22Rv1 (cell line): ENCODE measurements at regions not wholly inside any gene's neighbourhood (a gene's known extent, or its start where the extent isn't known, plus 50 kb on each side); places are given as distances from the start of the nearest gene placed in this dataset.
A peak's percentile ranks its signal among the peaks of the same experiment; 100 is the strongest.
"Not testable (repeated sequence)": the region's sequence is repeated elsewhere in the genome, so short reads cannot be mapped to it uniquely, and the experiment has no call there.

ENCODE experiments used
- H3K27ac ChIP-seq: fragments of 450-650 bp; 2 replicates; pipeline ENCODE4 v1.5.1; 2017
- CTCF ChIP-seq: fragments of 450-650 bp; IDR thresholded peaks from 2 replicates; pipeline ENCODE4 v1.5.1; 2017; ENCODE audit warnings: mild to moderate bottlenecking
- ZFX ChIP-seq: fragments of 450-650 bp; IDR thresholded peaks from 2 replicates; pipeline ENCODE4 v1.6.1; 2017; ENCODE audit warnings: antibody characterized with exemption, borderline replicate concordance

DNA sequence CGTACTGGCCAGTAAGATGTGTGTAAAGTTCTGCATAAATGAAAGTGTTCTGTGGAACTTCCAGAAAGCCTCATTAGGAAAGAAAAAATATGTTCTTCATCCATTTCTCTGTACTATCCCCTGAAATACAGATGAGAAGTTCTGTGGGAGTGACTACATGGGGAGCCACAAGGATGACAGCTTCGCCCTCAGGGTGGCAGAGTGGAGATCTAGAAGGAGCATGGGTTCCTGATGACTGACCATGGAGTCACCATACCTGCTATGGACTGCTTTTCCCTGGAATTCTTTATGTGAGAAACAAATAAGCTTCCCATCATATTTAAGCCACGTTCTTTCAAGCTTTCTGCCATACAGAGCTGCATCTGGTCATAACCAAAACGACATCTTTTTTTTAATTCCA, 113.9 kb upstream of the RGS1 start:
- TF ChIP-seq ZFX (no peak), CTCF (no peak)
- no peak overlapping the region for H3K27ac ChIP-seq

DNA sequence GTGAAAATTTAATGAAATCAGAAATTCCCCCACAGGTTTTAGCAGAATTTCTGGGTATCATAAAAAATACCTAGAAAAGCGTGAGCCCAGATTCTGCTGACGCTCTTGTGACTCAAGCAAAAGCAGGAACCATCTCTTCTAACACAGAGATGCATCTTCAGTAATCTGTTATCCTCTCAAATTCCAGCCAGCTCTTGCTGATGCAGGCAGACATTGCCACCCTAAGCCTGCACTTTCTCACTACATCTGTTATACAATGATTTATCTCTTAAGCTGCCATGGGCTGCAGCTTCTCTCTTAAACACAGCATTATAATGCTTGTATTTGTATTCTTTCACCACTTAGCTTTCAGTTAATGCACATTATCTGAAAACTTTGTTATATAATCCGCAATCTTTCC, 113.0 kb upstream of the RGS1 start:
- no peak for TF ChIP-seq ZFX
- no peak for TF ChIP-seq CTCF

GRCh38 chr1:192463661-192464060, 111.9 kb upstream of the RGS1 start:
- no peak overlapping the region for H3K27ac ChIP-seq
- TF ChIP-seq ZFX (no peak), CTCF (no peak)

More for the DNA sequence above, 113.0 kb upstream of the RGS1 start:
- H3K27ac ChIP-seq, result no peak overlapping the region

DNA sequence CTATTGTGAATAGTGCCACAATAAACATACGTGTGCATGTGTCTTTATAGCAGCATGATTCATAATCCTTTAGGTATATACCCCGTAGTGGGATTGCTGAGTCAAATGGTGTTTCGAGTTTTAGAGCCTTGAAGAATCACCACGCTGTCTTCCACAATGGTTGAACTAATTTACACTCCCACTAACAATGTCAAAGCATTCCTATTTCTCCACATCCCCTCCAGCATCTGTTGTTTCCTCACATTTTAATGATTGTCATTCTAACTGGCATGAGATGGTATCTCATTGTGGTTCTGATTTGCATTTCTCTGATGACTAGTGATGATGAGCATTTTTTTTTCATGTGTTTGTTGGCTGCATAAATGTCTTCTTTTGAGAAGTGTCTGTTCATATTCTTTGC, 110.4 kb upstream of the RGS1 start:
- H3K27ac ChIP-seq, result not testable (repeated sequence)

DNA sequence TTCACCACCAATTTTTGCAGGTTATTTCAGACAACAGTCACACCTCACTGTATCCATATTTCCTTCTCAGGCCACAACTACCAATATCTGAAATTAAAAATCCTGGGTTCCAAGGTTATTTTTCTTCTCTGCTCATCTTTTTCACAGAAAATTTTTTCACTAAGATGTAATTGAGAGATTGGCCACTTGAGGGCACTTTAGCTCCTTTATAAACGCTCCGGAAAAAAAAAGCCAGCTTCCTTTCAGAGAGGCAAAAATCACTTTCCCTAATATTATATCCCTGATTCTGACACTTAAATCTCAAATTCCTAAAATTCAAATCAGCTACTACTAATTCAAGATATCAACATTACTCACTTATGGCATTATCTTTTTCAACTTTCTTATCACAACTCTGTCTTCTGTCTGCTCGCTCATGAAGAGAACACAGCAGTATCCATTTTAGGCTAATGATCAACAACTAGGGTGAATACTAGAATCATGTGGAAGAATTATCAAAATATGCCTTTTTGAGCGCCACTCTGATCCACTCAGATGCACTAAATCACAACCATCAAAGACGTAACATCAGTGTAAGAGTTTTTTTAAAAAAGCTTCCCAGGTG, 101.4 kb upstream of the RGS1 start:
- TF ChIP-seq CTCF (peak; percentile 87), ZFX (no peak)
- no peak overlapping the region for H3K27ac ChIP-seq

- H3K27ac ChIP-seq, result no peak overlapping the region
- TF ChIP-seq CTCF, result no peak
- no peak for TF ChIP-seq ZFX
Measured at GRCh38 chr1:192475329-192475728, 100.2 kb upstream of the RGS1 start.

- no peak overlapping the region for H3K27ac ChIP-seq
- TF ChIP-seq ZFX, result no peak
- TF ChIP-seq CTCF, result no peak
Measured at GRCh38 chr1:192475970-192476369, 99.6 kb upstream of the RGS1 start.

GRCh38 chr1:192476802-192477298, 98.7 kb upstream of the RGS1 start:
- H3K27ac ChIP-seq, result no peak overlapping the region
- TF ChIP-seq ZFX (no peak), CTCF (no peak)
